ENCODE measurements at regions not wholly inside any gene's neighbourhood (a gene's known extent, or its start where the extent isn't known, plus 50 kb on each side); places are given as distances from the start of the nearest gene placed in this dataset.
"Not testable (repeated sequence)": the region's sequence is repeated elsewhere in the genome, so short reads cannot be mapped to it uniquely, and the experiment has no call there.

DNA sequence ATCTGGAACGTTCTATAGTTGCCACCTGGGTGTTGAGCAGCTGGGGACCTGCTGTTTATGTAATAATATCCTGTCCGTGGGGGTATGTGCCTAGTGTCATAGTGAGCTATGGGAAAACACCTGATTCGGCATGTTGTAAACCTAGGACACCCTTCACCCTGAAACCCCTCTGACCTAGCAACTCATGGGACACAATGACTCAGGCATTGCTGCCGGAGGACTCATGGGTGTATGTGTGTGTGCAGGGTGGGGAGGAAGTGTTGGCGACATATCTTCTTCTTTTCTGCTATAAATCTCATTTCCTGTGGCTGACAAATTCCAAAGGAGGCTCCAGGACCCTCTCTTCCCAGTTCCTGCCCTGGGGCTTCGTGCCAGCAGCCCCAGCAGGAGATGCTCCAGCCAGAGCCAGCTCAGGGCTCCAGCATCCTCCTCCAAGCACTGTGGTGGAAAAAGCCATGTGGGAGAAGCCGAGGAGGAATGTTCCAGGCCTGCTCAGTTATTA lies 77.0 kb upstream of the PODXL start:
- Histone ChIP-seq H3K9me3 (ENCODE audit: low read depth, low read length) (no peaks in the 10 kb centered on the region), H3K36me3 (ENCODE audit: insufficient read depth, low read length) (no peaks in the 10 kb centered on the region), H3K9ac (ENCODE audit: insufficient read length) (peak overlapping the region; percentile 34), H3K4me3 (peak overlapping the region; percentile 34), H3K27ac (peak overlapping the region; percentile 96)
- TF ChIP-seq POLR2AphosphoS5 (IDR thresholded peaks at IDR 0.05; ENCODE audit: borderline replicate concordance, low read depth, low read length) (peak; percentile 41; the same call in 1 of the 2 replicates), FOXP2 (optimal IDR thresholded peaks at IDR 0.05; ENCODE audit: control extremely low read depth, extremely low read length, insufficient read depth) (no peak)
- peak; percentile 81 for DNase-seq (ENCODE audit: low read depth, low spot score)

DNA sequence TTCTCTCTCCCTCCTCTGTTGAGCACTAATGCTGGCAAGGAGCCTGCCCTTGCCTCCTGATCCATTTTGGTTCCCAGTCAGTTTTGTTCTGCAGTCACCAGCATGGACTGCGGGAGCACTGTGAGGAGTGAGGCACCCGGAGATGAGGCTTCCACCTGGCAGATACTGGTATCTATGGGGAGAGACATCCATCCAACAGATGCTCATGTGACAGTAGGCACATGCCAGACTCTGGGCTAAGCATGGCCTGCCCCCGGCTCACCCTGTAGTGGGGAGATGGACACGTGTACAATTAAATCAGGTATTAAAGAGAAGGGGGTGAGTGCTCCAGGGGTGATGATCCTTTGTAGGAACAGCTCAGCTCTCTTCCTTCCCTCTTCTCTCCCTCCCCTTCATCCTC lies 74.0 kb upstream of the PODXL start:
- no peak for DNase-seq (ENCODE audit: low read depth, low spot score)
- TF ChIP-seq FOXP2 (optimal IDR thresholded peaks at IDR 0.05; ENCODE audit: control extremely low read depth, extremely low read length, insufficient read depth) = no peak
- no peak for TF ChIP-seq EZH2 (IDR thresholded peaks at IDR 0.05)
- TF ChIP-seq POLR2AphosphoS5 (IDR thresholded peaks at IDR 0.05; ENCODE audit: borderline replicate concordance, low read depth, low read length) = no peak
- H3K4me3 ChIP-seq = no peak overlapping the region
- H3K27ac ChIP-seq = no peak overlapping the region
- no peaks in the 10 kb centered on the region for H3K36me3 ChIP-seq (ENCODE audit: insufficient read depth, low read length)
- no peak overlapping the region for H3K9ac ChIP-seq (ENCODE audit: insufficient read length)
- no peaks in the 10 kb centered on the region for H3K9me3 ChIP-seq (ENCODE audit: low read depth, low read length)

GRCh38 chr7:131629217-131629882 lies 72.9 kb upstream of the PODXL start:
- Histone ChIP-seq H3K27ac (no peak overlapping the region), H3K9me3 (ENCODE audit: low read depth, low read length) (no peaks in the 10 kb centered on the region), H3K36me3 (ENCODE audit: insufficient read depth, low read length) (no peaks in the 10 kb centered on the region), H3K9ac (ENCODE audit: insufficient read length) (no peak overlapping the region), H3K4me3 (no peak overlapping the region)
- TF ChIP-seq FOXP2 (optimal IDR thresholded peaks at IDR 0.05; ENCODE audit: control extremely low read depth, extremely low read length, insufficient read depth) = no peak
- no peak for TF ChIP-seq POLR2AphosphoS5 (IDR thresholded peaks at IDR 0.05; ENCODE audit: borderline replicate concordance, low read depth, low read length)
- no peak for TF ChIP-seq EZH2 (IDR thresholded peaks at IDR 0.05)
- no peak for DNase-seq (ENCODE audit: low read depth, low spot score)

DNA sequence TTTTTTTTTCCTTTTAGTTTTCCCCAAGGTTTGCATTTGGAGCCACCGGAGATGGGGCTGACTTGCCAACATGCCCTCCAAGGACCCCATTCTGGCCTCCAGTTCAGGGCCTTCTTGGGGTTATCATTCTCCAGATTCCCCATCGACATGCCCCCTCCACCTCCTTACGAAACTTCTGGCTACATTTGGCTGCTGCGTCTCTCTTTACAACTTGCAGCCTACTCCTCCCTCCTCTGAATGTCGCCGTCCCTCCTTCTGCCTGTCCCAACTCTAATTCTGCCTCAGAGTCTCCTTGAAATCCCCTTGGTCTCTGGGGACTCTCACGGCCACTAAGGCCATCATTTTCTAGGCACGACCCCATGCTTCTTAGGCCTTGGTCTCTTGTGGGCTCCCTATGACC lies 72.2 kb upstream of the PODXL start:
- no peak for DNase-seq (ENCODE audit: low read depth, low spot score)
- no peak overlapping the region for H3K4me3 ChIP-seq
- TF ChIP-seq POLR2AphosphoS5 (IDR thresholded peaks at IDR 0.05; ENCODE audit: borderline replicate concordance, low read depth, low read length) (no peak), FOXP2 (optimal IDR thresholded peaks at IDR 0.05; ENCODE audit: control extremely low read depth, extremely low read length, insufficient read depth) (no peak), EZH2 (IDR thresholded peaks at IDR 0.05) (no peak)
- H3K9me3 ChIP-seq (ENCODE audit: low read depth, low read length) = no peaks in the 10 kb centered on the region
- H3K9ac ChIP-seq (ENCODE audit: insufficient read length) = no peak overlapping the region
- H3K36me3 ChIP-seq (ENCODE audit: insufficient read depth, low read length) = no peaks in the 10 kb centered on the region
- H3K27ac ChIP-seq = no peak overlapping the region

DNA sequence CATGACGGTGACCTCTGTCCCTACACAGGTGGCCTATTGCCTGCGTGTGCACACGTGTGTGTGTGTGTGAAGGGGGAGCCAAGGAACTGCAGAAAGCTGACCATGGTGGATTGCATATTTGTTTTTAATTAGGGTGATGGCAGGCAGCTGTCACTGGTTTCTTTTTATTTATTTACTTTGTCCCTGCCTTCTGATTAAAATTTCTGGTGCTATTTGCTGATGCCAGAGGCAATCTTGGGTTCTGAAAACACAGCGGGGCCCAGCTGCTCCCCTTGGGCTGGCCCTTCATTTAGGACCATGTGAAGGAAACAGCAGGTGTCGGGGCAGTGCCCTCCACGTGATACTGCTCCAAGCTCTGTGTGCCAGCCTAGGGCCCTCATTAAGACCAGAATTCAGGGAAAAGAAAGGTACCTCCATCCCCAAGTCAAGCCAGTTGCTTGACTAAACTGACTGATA lies 71.3 kb upstream of the PODXL start:
- Histone ChIP-seq H3K9me3 (ENCODE audit: low read depth, low read length) (no peaks in the 10 kb centered on the region), H3K36me3 (ENCODE audit: insufficient read depth, low read length) (no peaks in the 10 kb centered on the region), H3K9ac (ENCODE audit: insufficient read length) (no peak overlapping the region), H3K27ac (no peak overlapping the region), H3K4me3 (no peak overlapping the region)
- TF ChIP-seq POLR2AphosphoS5 (IDR thresholded peaks at IDR 0.05; ENCODE audit: borderline replicate concordance, low read depth, low read length) (no peak), FOXP2 (optimal IDR thresholded peaks at IDR 0.05; ENCODE audit: control extremely low read depth, extremely low read length, insufficient read depth) (no peak), EZH2 (IDR thresholded peaks at IDR 0.05) (no peak)
- no peak for DNase-seq (ENCODE audit: low read depth, low spot score)

- TF ChIP-seq EZH2 (IDR thresholded peaks at IDR 0.05) = no peak
- no peak for TF ChIP-seq FOXP2 (optimal IDR thresholded peaks at IDR 0.05; ENCODE audit: control extremely low read depth, extremely low read length, insufficient read depth)
- no peak for TF ChIP-seq POLR2AphosphoS5 (IDR thresholded peaks at IDR 0.05; ENCODE audit: borderline replicate concordance, low read depth, low read length)
- Histone ChIP-seq H3K9me3 (ENCODE audit: low read depth, low read length) (no peaks in the 10 kb centered on the region), H3K9ac (ENCODE audit: insufficient read length) (no peak overlapping the region), H3K36me3 (ENCODE audit: insufficient read depth, low read length) (no peaks in the 10 kb centered on the region), H3K27ac (no peak overlapping the region), H3K4me3 (no peak overlapping the region)
- no peak for DNase-seq (ENCODE audit: low read depth, low spot score)
Measured at GRCh38 chr7:131626643-131627042, 70.2 kb upstream of the PODXL start.

- Histone ChIP-seq H3K4me3 (no peak overlapping the region), H3K9ac (ENCODE audit: insufficient read length) (no peak overlapping the region), H3K36me3 (ENCODE audit: insufficient read depth, low read length) (no peaks in the 10 kb centered on the region), H3K27ac (no peak overlapping the region), H3K9me3 (ENCODE audit: low read depth, low read length) (no peaks in the 10 kb centered on the region)
- no peak for DNase-seq (ENCODE audit: low read depth, low spot score)
- no peak for TF ChIP-seq EZH2 (IDR thresholded peaks at IDR 0.05)
- TF ChIP-seq POLR2AphosphoS5 (IDR thresholded peaks at IDR 0.05; ENCODE audit: borderline replicate concordance, low read depth, low read length) = no peak
- no peak for TF ChIP-seq FOXP2 (optimal IDR thresholded peaks at IDR 0.05; ENCODE audit: control extremely low read depth, extremely low read length, insufficient read depth)
Measured at GRCh38 chr7:131625817-131626372, 69.5 kb upstream of the PODXL start.

DNA sequence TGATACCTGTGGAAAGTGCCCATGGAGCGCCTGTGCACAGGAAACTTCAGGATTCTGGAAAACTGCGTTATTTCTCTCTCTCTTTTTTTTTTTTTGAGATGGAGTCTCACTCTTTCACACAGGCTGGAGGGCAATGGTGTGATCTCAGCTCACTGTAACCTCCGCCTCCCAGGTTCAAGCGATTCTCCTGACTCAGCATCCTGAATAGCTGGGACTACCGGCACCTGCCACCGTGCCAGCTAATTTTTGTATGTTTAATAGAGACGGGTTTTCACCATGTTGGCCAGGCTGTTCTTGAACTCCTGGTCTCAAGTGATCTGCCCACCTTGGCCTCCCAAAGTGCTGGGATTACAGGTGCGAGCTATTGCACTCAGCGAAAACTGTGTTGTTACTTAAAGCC lies 68.9 kb upstream of the PODXL start:
- not testable (repeated sequence) for H3K36me3 ChIP-seq (ENCODE audit: insufficient read depth, low read length); H3K9me3 ChIP-seq (ENCODE audit: low read depth, low read length); DNase-seq (ENCODE audit: low read depth, low spot score); H3K9ac ChIP-seq (ENCODE audit: insufficient read length); H3K4me3 ChIP-seq; H3K27ac ChIP-seq

- Histone ChIP-seq H3K36me3 (ENCODE audit: insufficient read depth, low read length) (no peaks in the 10 kb centered on the region), H3K4me3 (no peak overlapping the region), H3K9ac (ENCODE audit: insufficient read length) (no peak overlapping the region), H3K9me3 (ENCODE audit: low read depth, low read length) (no peaks in the 10 kb centered on the region), H3K27ac (no peak overlapping the region)
- no peak for DNase-seq (ENCODE audit: low read depth, low spot score)
- TF ChIP-seq EZH2 (IDR thresholded peaks at IDR 0.05) (no peak), POLR2AphosphoS5 (IDR thresholded peaks at IDR 0.05; ENCODE audit: borderline replicate concordance, low read depth, low read length) (no peak), FOXP2 (optimal IDR thresholded peaks at IDR 0.05; ENCODE audit: control extremely low read depth, extremely low read length, insufficient read depth) (no peak)
Measured at GRCh38 chr7:131624536-131624935, 68.1 kb upstream of the PODXL start.
